SU-DHL-6 (cell line): ENCODE measurements at regions not wholly inside any gene's neighbourhood (a gene's known extent, or its start where the extent isn't known, plus 50 kb on each side); places are given as distances from the start of the nearest gene placed in this dataset.

ENCODE experiments used
- CTCF ChIP-seq: fragments of 200-600 bp; sonication (generic); IDR thresholded peaks from one replicate; pipeline ENCODE4 v1.5.1; 2017; ENCODE audit warnings: antibody characterized with exemption, mild to moderate bottlenecking, low read length, moderate library complexity; ENCODE audit not compliant: insufficient read depth, poor library complexity, severe bottlenecking
- EZH2phosphoT487 ChIP-seq: fragments of 200-600 bp; sonication (generic), shearing (Covaris generic); conservative IDR thresholded peaks from 2 replicates; pipeline ENCODE4 v1.6.1; 2018; ENCODE audit warnings: mild to moderate bottlenecking, antibody characterized with exemption, low read length, moderate library complexity, mixed read lengths

- TF ChIP-seq CTCF (no peak), EZH2phosphoT487 (no peak)
Measured at GRCh38 chr6:120431841-120432240, 902.4 kb downstream of the TBC1D32 start.
